NCI-H460 (cell line): ENCODE measurements at regions not wholly inside any gene's neighbourhood (a gene's known extent, or its start where the extent isn't known, plus 50 kb on each side); places are given as distances from the start of the nearest gene placed in this dataset.

Source experiments
- DNase-seq: peaks from one replicate; pipeline ENCODE4 v3.0.0-alpha.2; 2016; ENCODE audit warnings: low read depth; ENCODE audit errors: extremely low read depth

GRCh38 chr1:238171985-238172384, 281.3 kb upstream of the ZP4 start:
- DNase-seq = no peak

DNA sequence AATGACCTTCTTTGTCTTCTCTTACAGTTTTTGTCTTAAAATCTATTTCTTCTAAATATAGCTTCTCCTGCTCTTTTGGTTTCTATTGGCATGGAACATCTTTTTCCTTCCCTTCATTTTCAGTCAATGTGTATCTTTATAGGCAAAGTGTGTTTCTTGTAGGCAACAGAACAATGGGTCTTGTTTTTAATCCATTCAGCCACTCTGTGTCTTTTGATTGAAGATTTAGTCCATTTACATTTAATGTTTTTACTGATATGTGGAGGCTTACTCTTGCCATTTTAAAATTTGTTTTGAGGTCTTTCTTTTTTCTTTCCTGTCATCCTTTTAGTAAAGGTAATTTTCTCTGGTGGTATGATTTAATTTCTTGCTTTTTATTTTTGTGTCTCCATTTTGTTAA, 271.2 kb upstream of the ZP4 start:
- DNase-seq = no peak

- DNase-seq = no peak
Observed at GRCh38 chr1:238153939-238154338, 263.2 kb upstream of the ZP4 start.

DNA sequence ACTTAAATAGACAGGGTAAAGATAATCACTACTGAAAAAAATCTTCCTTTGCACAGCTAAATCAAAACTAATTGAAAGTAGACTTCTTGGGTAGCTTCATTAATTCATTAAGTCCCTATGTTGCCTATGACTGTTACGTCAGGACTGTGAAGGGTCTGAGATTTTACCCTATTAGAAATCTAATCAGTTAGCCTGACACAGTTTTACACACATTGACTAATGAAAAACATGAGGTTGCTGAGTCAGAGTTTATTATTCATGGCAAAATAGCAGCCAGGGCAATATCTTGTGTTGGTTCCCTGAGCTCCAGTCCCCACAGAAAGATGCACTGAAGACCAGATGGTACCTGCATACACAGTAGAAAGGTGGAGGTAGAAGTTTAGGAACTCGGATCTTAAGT, 262.5 kb upstream of the ZP4 start:
- DNase-seq = no peak

GRCh38 chr1:238152119-238152518, 261.4 kb upstream of the ZP4 start:
- DNase-seq = no peak

GRCh38 chr1:238143038-238143437, 252.3 kb upstream of the ZP4 start:
- DNase-seq = no peak

GRCh38 chr1:238141353-238141752, 250.6 kb upstream of the ZP4 start:
- no peak for DNase-seq

DNA sequence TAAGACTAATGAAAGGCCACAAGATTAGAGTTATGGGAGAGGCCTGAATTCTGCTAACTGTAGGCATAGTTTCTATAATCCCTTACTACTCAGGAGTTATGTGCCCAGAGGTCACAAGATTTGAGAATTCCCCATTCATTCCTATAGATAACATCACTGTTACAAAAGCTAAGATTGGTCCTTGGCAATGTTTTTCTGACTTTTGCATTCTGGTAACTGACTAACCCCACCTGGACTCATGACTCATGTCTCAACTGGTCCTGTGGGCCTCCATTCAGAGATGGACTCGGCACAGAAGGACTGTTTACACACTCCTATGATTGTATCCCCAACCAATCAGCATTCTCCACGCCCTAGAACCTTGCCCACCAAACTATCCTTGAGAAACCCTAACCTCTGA, 249.0 kb upstream of the ZP4 start:
- no peak for DNase-seq

DNA sequence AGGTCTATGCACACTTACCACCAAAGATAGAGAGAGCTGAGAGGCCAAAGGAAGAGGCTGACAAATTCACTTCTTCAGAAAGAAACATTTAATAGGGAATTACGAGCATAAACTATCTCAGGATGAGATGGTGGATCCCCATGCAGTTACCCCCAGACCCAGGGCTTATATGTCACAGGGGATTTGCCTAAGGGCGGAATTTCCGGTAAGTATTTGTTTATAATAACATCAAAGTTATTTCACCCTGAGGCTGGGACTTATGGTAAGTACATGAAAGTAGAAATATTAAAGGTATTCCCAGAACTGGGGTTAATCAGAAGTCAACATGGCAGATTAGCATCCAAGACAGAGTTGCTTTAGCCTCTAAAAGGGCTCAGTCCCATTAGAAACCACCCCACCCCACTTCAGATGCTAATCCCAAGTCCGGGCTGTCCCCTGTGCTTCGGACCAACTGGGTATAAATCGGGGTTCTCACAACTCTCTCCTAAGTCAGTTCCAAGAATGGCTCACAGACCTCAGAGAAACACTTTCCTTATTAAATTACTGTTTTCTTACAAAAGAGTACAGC, 247.4 kb upstream of the ZP4 start:
- DNase-seq = no peak

- no peak for DNase-seq
Observed at GRCh38 chr1:238135708-238136664, 245.3 kb upstream of the ZP4 start.

DNA sequence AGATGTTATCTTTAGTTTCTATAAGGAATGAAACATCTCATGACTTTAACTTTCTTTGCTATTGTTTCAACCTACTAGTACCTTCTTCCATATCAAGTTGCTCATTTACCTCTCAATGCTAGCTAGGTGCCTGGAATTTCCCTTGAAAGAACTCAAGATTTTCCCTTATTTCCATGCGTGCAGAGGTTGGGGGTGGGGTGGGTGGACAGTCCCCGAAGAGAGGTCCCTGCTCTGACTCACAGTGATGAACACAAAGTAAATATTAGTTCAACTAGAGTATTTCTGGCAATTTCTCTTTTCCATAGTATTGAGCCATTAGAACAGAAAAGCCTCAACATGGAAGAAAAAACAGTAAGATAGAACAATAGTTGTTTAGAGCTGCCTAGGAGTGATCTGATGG, 239.0 kb upstream of the ZP4 start:
- DNase-seq = no peak

DNA sequence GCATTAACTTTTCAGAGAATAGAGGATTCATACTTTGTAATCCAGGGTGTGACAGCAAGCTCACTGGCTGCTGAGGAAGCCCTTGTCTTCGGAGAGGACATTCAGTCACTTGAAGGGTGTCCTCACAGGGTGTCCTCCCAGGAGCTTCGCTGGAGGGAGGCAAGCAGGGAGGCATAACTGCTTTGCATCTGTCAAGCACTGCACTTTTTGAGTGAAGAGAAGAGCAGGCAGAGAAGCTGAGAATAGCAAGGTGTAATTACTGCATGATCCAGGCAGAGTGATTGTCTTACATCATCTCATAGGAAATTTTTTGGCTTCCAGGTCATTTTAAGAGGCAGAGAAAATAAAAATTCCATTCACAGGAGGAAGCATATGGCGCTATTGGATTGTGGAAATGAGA, 232.5 kb upstream of the ZP4 start:
- DNase-seq = no peak

GRCh38 chr1:238119861-238120260, 229.1 kb upstream of the ZP4 start:
- DNase-seq = no peak

DNA sequence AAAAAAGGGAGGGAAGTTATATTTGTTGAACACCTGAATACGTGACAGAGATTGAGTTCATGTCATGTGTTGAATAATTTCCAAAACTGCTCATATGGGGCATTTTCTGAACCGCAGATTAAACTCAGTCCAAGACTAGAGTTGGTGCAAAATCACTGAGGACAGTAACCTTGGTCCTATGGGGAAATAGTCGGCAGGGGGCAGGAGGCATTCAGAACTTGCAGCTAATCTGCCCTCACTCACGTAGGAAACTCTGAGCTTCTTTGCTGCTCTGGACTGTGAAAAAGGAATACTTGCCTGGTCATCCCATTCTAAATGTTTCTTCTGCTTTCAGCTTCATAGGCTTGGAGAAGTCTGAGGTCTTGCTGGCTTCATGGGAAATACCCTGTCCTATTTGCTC, 228.3 kb upstream of the ZP4 start:
- no peak for DNase-seq

GRCh38 chr1:238115852-238116251, 225.1 kb upstream of the ZP4 start:
- no peak for DNase-seq

GRCh38 chr1:238112952-238113621, 222.4 kb upstream of the ZP4 start:
- DNase-seq = no peak

- no peak for DNase-seq
Observed at GRCh38 chr1:238111516-238111915, 220.8 kb upstream of the ZP4 start.

- no peak for DNase-seq
Observed at GRCh38 chr1:238111081-238111480, 220.4 kb upstream of the ZP4 start.

- DNase-seq = no peak
Observed at GRCh38 chr1:238108417-238108816, 217.7 kb upstream of the ZP4 start.

DNA sequence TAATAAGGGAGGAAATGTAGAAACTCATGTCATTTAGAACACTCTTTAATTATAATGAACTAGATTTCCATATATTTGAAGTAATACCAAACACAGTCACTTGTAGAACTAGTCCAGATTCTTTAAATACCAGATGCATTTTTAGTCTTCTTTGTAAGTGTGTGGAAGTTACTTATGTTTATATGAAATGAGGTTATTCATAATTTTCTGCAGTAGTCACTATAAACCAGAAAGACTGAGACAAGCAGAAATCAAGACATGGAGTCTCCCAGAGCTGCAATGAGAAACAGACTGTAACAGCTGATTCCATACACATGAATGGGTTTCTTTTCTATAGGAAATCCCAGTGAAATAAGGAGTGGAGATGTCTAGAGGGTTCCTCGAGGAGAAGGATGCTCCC, 216.6 kb upstream of the ZP4 start:
- no peak for DNase-seq

GRCh38 chr1:238104752-238105151, 214.0 kb upstream of the ZP4 start:
- no peak for DNase-seq

GRCh38 chr1:238101923-238102322, 211.2 kb upstream of the ZP4 start:
- no peak for DNase-seq
